ENCODE measurements at regions not wholly inside any gene's neighbourhood (a gene's known extent, or its start where the extent isn't known, plus 50 kb on each side); places are given as distances from the start of the nearest gene placed in this dataset.
A peak's percentile ranks its signal among the peaks of the same experiment; 100 is the strongest.
"Not testable (repeated sequence)": the region's sequence is repeated elsewhere in the genome, so short reads cannot be mapped to it uniquely, and the experiment has no call there.

DNA sequence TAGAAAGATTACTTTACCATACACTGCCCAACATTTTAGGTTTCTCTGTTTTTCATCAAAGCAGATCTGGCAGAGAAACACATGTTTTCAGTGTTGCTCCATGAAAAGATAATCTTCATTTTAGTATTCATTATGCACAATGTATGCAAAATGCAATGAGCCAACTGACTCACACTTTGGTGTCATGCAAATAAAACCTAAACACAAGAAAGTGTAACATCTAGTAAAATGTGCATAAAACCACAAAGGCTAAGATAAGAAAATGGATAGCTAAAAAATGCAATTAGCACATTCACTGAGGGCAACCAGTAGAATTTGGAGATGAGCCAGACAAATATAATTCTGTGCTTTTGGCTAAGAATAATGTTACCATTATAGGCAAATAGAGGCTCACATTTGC, 203.5 kb upstream of the UBE2E3 start:
- Histone ChIP-seq H3K4me1 (no peaks in the 10 kb centered on the region), H3K36me3 (no peaks in the 10 kb centered on the region), H3K27ac (no peak overlapping the region), H3K9me3 (no peaks in the 10 kb centered on the region), H3K27me3 (no peaks in the 10 kb centered on the region), H3K4me3 (no peak overlapping the region)
- no peak for DNase-seq
- TF ChIP-seq POLR2AphosphoS5 (IDR thresholded peaks at IDR 0.05) (no peak), POLR2A (IDR thresholded peaks at IDR 0.05) (no peak), EP300 (IDR thresholded peaks at IDR 0.05) (no peak)
- TF ChIP-seq, protein P1, sequence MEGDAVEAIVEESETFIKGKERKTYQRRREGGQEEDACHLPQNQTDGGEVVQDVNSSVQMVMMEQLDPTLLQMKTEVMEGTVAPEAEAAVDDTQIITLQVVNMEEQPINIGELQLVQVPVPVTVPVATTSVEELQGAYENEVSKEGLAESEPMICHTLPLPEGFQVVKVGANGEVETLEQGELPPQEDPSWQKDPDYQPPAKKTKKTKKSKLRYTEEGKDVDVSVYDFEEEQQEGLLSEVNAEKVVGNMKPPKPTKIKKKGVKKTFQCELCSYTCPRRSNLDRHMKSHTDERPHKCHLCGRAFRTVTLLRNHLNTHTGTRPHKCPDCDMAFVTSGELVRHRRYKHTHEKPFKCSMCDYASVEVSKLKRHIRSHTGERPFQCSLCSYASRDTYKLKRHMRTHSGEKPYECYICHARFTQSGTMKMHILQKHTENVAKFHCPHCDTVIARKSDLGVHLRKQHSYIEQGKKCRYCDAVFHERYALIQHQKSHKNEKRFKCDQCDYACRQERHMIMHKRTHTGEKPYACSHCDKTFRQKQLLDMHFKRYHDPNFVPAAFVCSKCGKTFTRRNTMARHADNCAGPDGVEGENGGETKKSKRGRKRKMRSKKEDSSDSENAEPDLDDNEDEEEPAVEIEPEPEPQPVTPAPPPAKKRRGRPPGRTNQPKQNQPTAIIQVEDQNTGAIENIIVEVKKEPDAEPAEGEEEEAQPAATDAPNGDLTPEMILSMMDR (IDR thresholded peaks at IDR 0.05), result no peak
- intact Hi-C loops (cut with DNase I; ENCODE audit: low total_unique reads), result no loop called here

DNA sequence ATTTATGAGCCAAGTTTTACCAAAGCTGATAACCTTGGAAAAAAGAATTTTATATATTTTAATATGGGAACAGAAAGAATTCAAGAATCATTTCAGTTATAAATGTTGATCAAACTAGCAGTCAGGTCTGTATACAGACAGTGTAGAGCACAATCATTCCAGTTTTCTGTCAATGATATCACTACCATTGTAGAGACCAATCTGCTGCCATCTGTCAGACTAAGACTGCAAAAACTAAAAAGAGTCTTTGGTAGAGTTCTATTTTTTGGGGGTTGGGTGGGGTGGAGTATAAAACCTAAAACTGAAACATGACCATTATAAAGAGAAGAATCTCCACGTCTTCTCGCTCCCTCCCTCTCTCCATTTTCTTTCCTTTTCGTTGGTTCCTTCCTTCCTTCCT, 204.7 kb upstream of the UBE2E3 start:
- H3K9me3 ChIP-seq, result no peaks in the 10 kb centered on the region
- no peak overlapping the region for H3K27ac ChIP-seq
- WGBS, 5 donors, result 75 to 96% (median 87%) methylated on average over 3 of the region's 3 CpGs
- H3K4me3 ChIP-seq, result no peak overlapping the region
- H3K36me3 ChIP-seq, result no peaks in the 10 kb centered on the region
- no peak for DNase-seq
- no peaks in the 10 kb centered on the region for H3K27me3 ChIP-seq
- TF ChIP-seq, protein P1 (IDR thresholded peaks at IDR 0.05), result no peak
- TF ChIP-seq EP300 (IDR thresholded peaks at IDR 0.05) (no peak), POLR2AphosphoS5 (IDR thresholded peaks at IDR 0.05) (no peak), POLR2A (IDR thresholded peaks at IDR 0.05) (no peak)
- H3K4me1 ChIP-seq, result no peaks in the 10 kb centered on the region
- intact Hi-C loops (cut with DNase I; ENCODE audit: low total_unique reads), result no loop called here

DNA sequence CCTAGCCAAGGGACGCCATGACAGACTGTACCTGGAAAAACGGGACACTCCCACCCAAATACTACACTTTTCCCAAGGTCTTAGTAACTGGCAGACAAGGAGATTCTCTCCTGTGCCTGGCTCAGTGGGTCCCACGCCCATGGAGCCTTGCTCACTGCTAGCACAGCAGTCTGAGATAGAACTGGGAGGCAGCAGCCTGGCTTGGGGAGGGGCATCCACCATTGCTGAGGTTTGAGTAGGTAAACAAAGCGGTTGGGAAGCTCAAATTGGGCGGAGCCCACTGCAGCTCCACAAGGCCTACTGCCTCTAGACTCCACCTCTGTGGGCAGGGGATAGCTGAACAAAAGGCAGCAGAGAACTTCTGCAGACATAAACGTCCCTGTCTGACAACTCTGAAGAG, 215.1 kb upstream of the UBE2E3 start:
- H3K27me3 ChIP-seq; H3K27ac ChIP-seq; H3K4me3 ChIP-seq; intact Hi-C loops (cut with DNase I; ENCODE audit: low total_unique reads); H3K9me3 ChIP-seq; H3K36me3 ChIP-seq; DNase-seq: not testable (repeated sequence)
- 72 to 87% (median 85%) methylated on average over 4 to 6 of the region's 6 CpGs for WGBS, 5 donors
- H3K4me1 ChIP-seq, result peaks cover 0 to 15% (median 0%) of the 10 kb centered on the region in 4 donors

DNA sequence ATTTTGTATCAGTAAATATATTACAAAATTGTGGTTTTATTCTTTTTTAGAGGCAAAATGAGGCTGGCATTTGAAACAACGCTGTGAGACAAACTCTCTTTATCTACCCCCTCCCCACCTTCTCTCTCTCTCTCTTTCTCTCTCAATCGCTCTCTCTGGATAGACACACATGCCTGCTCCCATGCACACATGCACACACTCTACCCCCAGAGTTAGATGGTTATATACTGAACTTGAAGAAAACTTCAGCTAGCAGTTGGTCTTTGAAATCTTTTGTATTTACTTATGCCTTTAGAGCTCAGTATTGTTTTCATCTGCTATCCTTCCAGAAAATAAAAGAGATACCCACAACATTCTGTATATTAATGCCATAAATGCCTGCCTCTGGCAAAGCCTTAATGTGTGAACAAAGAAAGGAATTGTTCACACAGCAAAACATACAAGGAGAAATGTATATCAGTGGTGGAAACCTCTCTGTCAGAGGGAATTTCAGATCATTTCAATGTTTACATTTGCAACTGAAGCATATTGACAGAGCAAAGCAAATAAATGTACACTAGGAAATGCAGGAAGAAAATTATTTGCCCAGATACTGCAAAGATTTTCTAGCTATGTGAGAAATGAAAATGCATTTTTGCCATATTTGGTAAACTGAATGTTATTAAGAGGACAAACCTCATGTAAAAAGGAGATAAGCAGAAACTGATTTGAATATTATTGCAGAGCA, 217.0 kb upstream of the UBE2E3 start:
- Histone ChIP-seq H3K4me3 (no peak overlapping the region), H3K4me1 (peaks cover 0 to 15% (median 0%) of the 10 kb centered on the region in 4 donors), H3K9me3 (no peaks in the 10 kb centered on the region), H3K27me3 (no peaks in the 10 kb centered on the region), H3K36me3 (no peaks in the 10 kb centered on the region), H3K27ac (no peak overlapping the region)
- TF ChIP-seq POLR2AphosphoS5 (IDR thresholded peaks at IDR 0.05) (no peak), EP300 (IDR thresholded peaks at IDR 0.05) (no peak), POLR2A (IDR thresholded peaks at IDR 0.05) (no peak)
- TF ChIP-seq, protein P1 (IDR thresholded peaks at IDR 0.05), result no peak
- 26 to 46% (median 36%) methylated on average over 2 of the region's 2 CpGs for WGBS, 5 donors
- intact Hi-C loops (cut with DNase I; ENCODE audit: low total_unique reads), result no loop called here
- DNase-seq, result peak in 1 of 2 donors; percentile 32

DNA sequence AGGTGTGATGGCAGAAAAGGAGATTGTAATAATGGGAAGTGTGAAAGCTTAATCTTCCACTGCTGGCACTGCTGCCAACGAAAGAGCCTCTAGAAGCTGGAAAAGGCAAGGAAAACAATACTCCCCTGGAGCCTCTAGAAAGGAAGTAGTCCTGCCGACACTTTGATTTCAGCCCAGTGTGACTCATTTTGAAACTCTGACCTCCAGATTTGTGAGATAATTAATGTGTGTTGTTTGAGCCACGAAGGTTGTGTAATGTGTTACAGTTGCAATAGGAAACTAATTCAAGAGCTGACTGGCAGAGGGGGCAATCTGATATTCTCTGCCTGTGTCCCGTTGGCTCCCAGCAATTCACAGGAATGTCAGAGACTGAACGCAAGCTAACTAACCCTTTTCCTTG, 219.2 kb upstream of the UBE2E3 start:
- intact Hi-C loops (cut with DNase I; ENCODE audit: low total_unique reads), result no loop called here
- H3K4me3 ChIP-seq, result no peak overlapping the region
- H3K4me1 ChIP-seq, result peaks cover 0 to 15% (median 0%) of the 10 kb centered on the region in 4 donors
- no peak for TF ChIP-seq POLR2AphosphoS5 (IDR thresholded peaks at IDR 0.05)
- TF ChIP-seq EP300 (IDR thresholded peaks at IDR 0.05), result no peak
- TF ChIP-seq POLR2A (IDR thresholded peaks at IDR 0.05), result no peak
- peak in 1 of 2 donors; percentile 37 for DNase-seq
- no peak overlapping the region for H3K27ac ChIP-seq
- 47 to 57% (median 54%) methylated on average over 5 of the region's 5 CpGs for WGBS, 5 donors
- H3K27me3 ChIP-seq, result no peaks in the 10 kb centered on the region
- H3K9me3 ChIP-seq, result no peaks in the 10 kb centered on the region
- H3K36me3 ChIP-seq, result no peaks in the 10 kb centered on the region
